Testis (tissue), 2 donors: ENCODE measurements at regions not wholly inside any gene's neighbourhood (a gene's known extent, or its start where the extent isn't known, plus 50 kb on each side); places are given as distances from the start of the nearest gene placed in this dataset.
"Not testable (repeated sequence)": the region's sequence is repeated elsewhere in the genome, so short reads cannot be mapped to it uniquely, and the experiment has no call there.

Experiments
- DNase-seq: peaks from one replicate; pipeline ENCODE4 v3.0.0-alpha.2; 2019
- H3K27ac ChIP-seq, 2 donors: fragments of 200-600 bp; sonication (generic); one replicate each; pipeline ENCODE4 v1.5.1; 2019
- H3K27me3 ChIP-seq: fragments of 200-600 bp; sonication (generic); one replicate; pipeline ENCODE4 v1.5.1; 2019
- H3K36me3 ChIP-seq: fragments of 200-600 bp; sonication (generic); one replicate; pipeline ENCODE4 v1.5.1; 2017; ENCODE audit warnings: low read depth; ENCODE audit errors: missing control alignments
- H3K4me1 ChIP-seq: fragments of 200-600 bp; sonication (generic); one replicate; pipeline ENCODE4 v1.5.1; 2019
- H3K4me3 ChIP-seq, 2 donors: fragments of 200-600 bp; sonication (generic); one replicate each; pipeline ENCODE4 v1.5.1; 2017 to 2019
- H3K9me3 ChIP-seq: fragments of 200-600 bp; sonication (generic); one replicate; pipeline ENCODE4 v1.5.1; 2017
- POLR2A ChIP-seq: fragments of 450-650 bp; IDR thresholded peaks from one replicate; pipeline ENCODE4 v1.6.1; 2017; ENCODE audit warnings: antibody characterized with exemption, mild to moderate bottlenecking, moderate library complexity
- WGBS, 2 donors: methylation state at CpG; one replicate each; pipeline ENCODE4 v1.1.5; 2018; 5-methylcytosine and 5-hydroxymethylcytosine counted together
- intact Hi-C: fragments of 100-400 bp; cut with DNase I; formaldehyde crosslinking; loops from one replicate; pipeline ENCODE4 v1.15.1; 2023; ENCODE audit warnings: low total_unique reads
- TF ChIP-seq, protein P1 (sequence below), 3 experiments: fragments of 450-650 bp in 2 of 3; fragments of 200-600 bp in 1 of 3; sonication (generic) in 1 of 3; IDR thresholded peaks; one replicate each; pipeline ENCODE4 v1.5.1; 2016 to 2019; ENCODE audit warnings: antibody characterized with exemption in 3 of 3, mild to moderate bottlenecking in 2 of 3, moderate library complexity in 1 of 3

DNA sequence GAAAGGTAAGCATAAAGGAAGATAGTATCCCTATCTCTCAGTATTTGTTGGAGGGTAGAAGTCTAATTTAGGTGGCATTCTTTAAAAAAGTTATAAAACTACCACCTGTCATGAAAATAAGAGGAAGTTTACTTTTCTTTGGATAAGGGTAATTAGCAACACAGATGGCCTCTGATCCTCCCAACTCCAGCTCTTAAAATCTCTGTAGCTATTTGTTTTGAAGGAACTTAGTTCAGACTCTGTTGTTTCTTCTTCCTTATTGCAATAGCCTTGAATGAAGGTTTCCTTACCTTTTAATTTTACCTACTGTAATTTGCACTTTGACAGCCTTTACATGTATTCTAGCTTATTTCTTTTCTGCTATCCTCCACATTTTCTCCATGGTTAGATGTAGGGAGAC, 1261.3 kb downstream of the RAPGEF2 start:
- Histone ChIP-seq H3K27me3 (no peaks in the 10 kb centered on the region), H3K9me3 (no peaks in the 10 kb centered on the region), H3K4me1 (no peaks in the 10 kb centered on the region), H3K27ac (no peak overlapping the region), H3K36me3 (no peaks in the 10 kb centered on the region), H3K4me3 (no peak overlapping the region)
- DNase-seq: no peak
- TF ChIP-seq, protein P1, sequence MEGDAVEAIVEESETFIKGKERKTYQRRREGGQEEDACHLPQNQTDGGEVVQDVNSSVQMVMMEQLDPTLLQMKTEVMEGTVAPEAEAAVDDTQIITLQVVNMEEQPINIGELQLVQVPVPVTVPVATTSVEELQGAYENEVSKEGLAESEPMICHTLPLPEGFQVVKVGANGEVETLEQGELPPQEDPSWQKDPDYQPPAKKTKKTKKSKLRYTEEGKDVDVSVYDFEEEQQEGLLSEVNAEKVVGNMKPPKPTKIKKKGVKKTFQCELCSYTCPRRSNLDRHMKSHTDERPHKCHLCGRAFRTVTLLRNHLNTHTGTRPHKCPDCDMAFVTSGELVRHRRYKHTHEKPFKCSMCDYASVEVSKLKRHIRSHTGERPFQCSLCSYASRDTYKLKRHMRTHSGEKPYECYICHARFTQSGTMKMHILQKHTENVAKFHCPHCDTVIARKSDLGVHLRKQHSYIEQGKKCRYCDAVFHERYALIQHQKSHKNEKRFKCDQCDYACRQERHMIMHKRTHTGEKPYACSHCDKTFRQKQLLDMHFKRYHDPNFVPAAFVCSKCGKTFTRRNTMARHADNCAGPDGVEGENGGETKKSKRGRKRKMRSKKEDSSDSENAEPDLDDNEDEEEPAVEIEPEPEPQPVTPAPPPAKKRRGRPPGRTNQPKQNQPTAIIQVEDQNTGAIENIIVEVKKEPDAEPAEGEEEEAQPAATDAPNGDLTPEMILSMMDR (IDR thresholded peaks at IDR 0.05): no peak
- TF ChIP-seq POLR2A: no peak
- intact Hi-C loops: no loop called here

DNA sequence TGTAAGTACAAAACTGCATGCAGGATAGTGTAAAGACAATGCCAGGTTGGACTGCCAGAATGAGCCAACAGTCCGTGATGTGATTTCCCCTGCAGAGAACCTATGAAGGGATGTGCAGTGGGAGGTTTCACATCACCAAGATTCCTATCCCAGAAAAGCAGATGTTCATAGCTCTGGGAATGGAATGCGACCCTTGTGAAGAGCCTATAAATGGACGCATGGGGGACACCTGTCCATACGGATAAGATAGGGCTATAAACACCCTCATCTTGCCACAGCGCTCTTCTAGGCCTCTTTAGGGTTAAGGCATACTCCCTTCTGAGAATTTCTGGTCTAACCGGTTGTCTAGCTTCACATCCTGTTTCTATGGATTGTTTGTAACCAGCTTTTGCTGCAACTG, 1261.8 kb downstream of the RAPGEF2 start:
- DNase-seq, intact Hi-C loops, H3K36me3 ChIP-seq, H3K27me3 ChIP-seq, H3K4me1 ChIP-seq, H3K27ac ChIP-seq, H3K9me3 ChIP-seq, H3K4me3 ChIP-seq: not testable (repeated sequence)
- 61 to 81% methylated on average over 6 of the region's 6 CpGs for WGBS, 2 donors

DNA sequence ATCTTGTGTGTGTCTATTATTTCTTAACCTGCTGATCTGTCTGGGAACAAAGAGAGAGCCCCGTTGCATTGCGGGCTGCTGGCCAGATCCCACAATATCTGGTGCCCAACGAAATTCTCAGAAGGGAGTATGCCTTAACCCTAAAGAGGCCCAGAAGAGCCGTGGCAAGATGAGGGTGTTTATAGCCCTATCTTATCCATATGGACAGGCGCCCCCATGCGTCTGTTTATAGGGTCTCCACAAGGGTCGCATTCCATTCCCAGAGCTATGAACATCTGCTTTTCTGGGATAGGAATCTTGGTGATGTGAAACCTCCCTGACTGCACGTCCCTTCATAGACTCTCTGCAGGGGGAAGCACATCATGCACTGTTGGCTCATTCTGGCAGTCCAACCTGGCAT, 1262.5 kb downstream of the RAPGEF2 start:
- H3K27ac ChIP-seq, H3K4me3 ChIP-seq, intact Hi-C loops, H3K36me3 ChIP-seq, DNase-seq, H3K9me3 ChIP-seq, H3K4me1 ChIP-seq, H3K27me3 ChIP-seq: not testable (repeated sequence)
- 45 to 50% methylated on average over 8 of the region's 8 CpGs for WGBS, 2 donors

DNA sequence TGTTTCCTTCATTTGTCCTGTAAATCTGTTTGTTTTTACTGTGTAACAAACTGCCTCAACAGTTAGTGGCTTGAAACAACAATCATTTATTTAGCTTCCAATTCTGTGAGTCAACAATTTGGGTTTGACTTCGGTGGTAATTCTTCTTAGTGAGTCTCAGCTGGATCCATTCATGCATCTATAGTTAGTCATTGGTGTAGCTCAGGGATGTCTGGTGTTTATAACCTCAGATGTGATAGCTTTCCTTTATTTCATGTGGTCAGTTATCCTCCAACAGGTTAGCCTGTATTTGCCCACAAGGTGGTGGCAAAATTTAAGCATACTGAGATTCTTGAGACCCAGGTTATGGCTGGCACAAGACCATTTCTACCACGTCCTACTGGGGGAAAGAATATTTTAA, 1267.2 kb downstream of the RAPGEF2 start:
- Histone ChIP-seq H3K36me3 (no peaks in the 10 kb centered on the region), H3K4me1 (no peaks in the 10 kb centered on the region), H3K4me3 (no peak overlapping the region), H3K27me3 (no peaks in the 10 kb centered on the region), H3K9me3 (no peaks in the 10 kb centered on the region), H3K27ac (no peak overlapping the region)
- intact Hi-C loops: no loop called here
- no peak for DNase-seq
- WGBS, 2 donors: 73 to 81% methylated on average over 2 of the region's 2 CpGs
- TF ChIP-seq POLR2A: no peak
- TF ChIP-seq, protein P1 (IDR thresholded peaks at IDR 0.05): no peak

DNA sequence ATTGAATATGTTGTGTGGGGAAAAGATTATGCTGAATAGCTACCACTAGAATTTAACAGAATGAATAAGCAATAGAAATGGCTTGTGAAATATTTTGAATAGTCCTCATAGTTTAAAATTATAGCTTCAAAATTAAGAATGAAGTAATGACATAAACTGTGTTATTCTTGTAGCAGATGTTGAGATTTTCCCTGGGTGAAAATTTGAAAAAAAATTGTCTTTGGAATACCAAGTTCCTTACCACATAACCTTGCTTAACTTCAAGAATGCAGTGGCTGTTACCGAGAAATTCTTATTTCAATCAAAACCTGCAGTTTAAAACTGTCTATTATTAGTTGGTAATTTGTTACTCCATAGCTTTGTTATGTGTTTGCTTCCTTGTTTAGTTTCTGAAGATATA, 1268.6 kb downstream of the RAPGEF2 start:
- no peak for DNase-seq
- 77 to 89% methylated on average over 1 of the region's 1 CpG for WGBS, 2 donors
- intact Hi-C loops: no loop called here
- Histone ChIP-seq H3K9me3 (no peaks in the 10 kb centered on the region), H3K27me3 (no peaks in the 10 kb centered on the region), H3K4me3 (no peak overlapping the region), H3K4me1 (no peaks in the 10 kb centered on the region), H3K36me3 (no peaks in the 10 kb centered on the region), H3K27ac (no peak overlapping the region)
- no peak for TF ChIP-seq POLR2A
- TF ChIP-seq, protein P1 (IDR thresholded peaks at IDR 0.05): no peak

DNA sequence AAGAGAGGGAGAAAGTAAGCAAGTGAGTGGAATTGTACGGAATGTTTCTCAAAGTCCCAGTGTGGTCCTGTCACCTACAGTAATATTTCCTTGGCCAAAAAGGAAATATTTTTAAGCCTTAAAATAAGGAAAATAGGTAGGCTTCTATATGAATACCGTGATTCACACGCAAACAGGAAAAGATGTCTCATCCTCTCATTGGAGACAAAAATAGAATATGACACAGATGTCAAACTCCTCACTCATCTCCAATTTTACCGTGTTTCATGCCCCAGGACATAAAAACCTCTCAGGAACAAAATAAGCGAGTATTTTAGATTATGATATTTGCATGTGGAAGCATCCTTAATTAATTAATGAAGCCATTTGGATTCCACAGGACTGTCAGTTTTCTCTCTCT, 1269.5 kb downstream of the RAPGEF2 start:
- no peaks in the 10 kb centered on the region for H3K27me3 ChIP-seq
- H3K4me3 ChIP-seq: no peak overlapping the region
- no peaks in the 10 kb centered on the region for H3K36me3 ChIP-seq
- no peak for DNase-seq
- H3K9me3 ChIP-seq: no peaks in the 10 kb centered on the region
- intact Hi-C loops: no loop called here
- H3K27ac ChIP-seq: no peak overlapping the region
- WGBS, 2 donors: 83 to 89% methylated on average over 5 of the region's 5 CpGs
- TF ChIP-seq, protein P1 (IDR thresholded peaks at IDR 0.05): no peak
- no peak for TF ChIP-seq POLR2A
- H3K4me1 ChIP-seq: no peaks in the 10 kb centered on the region
